H1 (cell line): ENCODE measurements at regions not wholly inside any gene's neighbourhood (a gene's known extent, or its start where the extent isn't known, plus 50 kb on each side); places are given as distances from the start of the nearest gene placed in this dataset.
A peak's percentile ranks its signal among the peaks of the same experiment; 100 is the strongest.

Source experiments
- CTCF ChIA-PET: fragments of 300-600 bp; sonication (Branson Sonifier 250); formaldehyde crosslinking; loops from one replicate; lab custom pipeline; 2021; ENCODE audit not compliant: partially characterized antibody; lab: Charles Lee
- POLR2A ChIA-PET: fragments of 300-600 bp; sonication (Branson Sonifier 250); formaldehyde crosslinking; loops from one replicate; lab custom pipeline; 2021; ENCODE audit warnings: inconsistent platforms; ENCODE audit not compliant: partially characterized antibody; lab: Charles Lee
- DNase-seq, 2 experiments: peaks; one replicate each; pipeline versions ENCODE4 v3.0.0 to v3.0.0-alpha.2; 2010 to 2022; ENCODE audit warnings: low spot score in 2 of 2, low read depth in 1 of 2, mixed read lengths in 1 of 2
- FAIRE-seq: peaks from 2 replicates; lab custom pipeline; 2011; peaks lifted over from hg19 to GRCh38; lab: Jason Lieb, UNC
- H2AFZ ChIP-seq: 2 replicates; pipeline ENCODE4 v1.8.1; 2012; ENCODE audit warnings: low read length, inconsistent platforms
- H2AK5ac ChIP-seq: 2 replicates; pipeline ENCODE4 v1.6.1; 2013; ENCODE audit warnings: low read depth, low read length
- H2BK120ac ChIP-seq: replicated peaks from 2 replicates; pipeline ENCODE3; 2013; ENCODE audit warnings: low read depth, low read length, inconsistent platforms
- H2BK12ac ChIP-seq: 2 replicates; pipeline ENCODE4 v1.6.1; 2013; ENCODE audit warnings: low read depth, low read length
- H2BK15ac ChIP-seq: 2 replicates; pipeline ENCODE4 v1.6.1; 2013; ENCODE audit warnings: low read length
- H2BK20ac ChIP-seq: 2 replicates; pipeline ENCODE4 v1.6.1; 2013; ENCODE audit warnings: low read length
- H2BK5ac ChIP-seq: 2 replicates; pipeline ENCODE4 v1.6.1; 2013; ENCODE audit warnings: low read depth, low read length
- H3K14ac ChIP-seq: 2 replicates; pipeline ENCODE4 v1.6.1; 2013; ENCODE audit warnings: inconsistent platforms; ENCODE audit not compliant: insufficient read length
- H3K18ac ChIP-seq: 2 replicates; pipeline ENCODE4 v1.6.1; 2013; ENCODE audit warnings: low read length; ENCODE audit errors: extremely low read depth
- H3K23ac ChIP-seq: 2 replicates; pipeline ENCODE4 v1.6.1; 2013; ENCODE audit warnings: inconsistent platforms; ENCODE audit not compliant: insufficient read length
- H3K23me2 ChIP-seq: 2 replicates; pipeline ENCODE4 v1.6.1; 2013; ENCODE audit warnings: low read depth, low read length
- H3K27ac ChIP-seq: 2 replicates; pipeline ENCODE4 v1.6.1; 2011; ENCODE audit warnings: low read depth, low read length, inconsistent platforms
- H3K27me3 ChIP-seq, 4 experiments: replicated peaks in 1 of 4; 1 replicate in 1 of 4; 2 replicates in 3 of 4; pipeline versions ENCODE4 v1.6.1 to v1.8.1; 2011 to 2013; ENCODE audit warnings: low read length in 3 of 4, mild to moderate bottlenecking in 3 of 4, inconsistent platforms in 2 of 4, mixed read lengths in 2 of 4, moderate library complexity in 1 of 4; ENCODE audit not compliant: control insufficient read depth in 3 of 4, insufficient read depth in 3 of 4; ENCODE audit errors: extremely low read depth in 1 of 4
- H3K36me3 ChIP-seq, 4 experiments: 2 replicates each; pipeline versions ENCODE4 v1.6.1 to v1.8.1; 2011 to 2013; ENCODE audit warnings: mild to moderate bottlenecking in 4 of 4, low read length in 3 of 4, moderate library complexity in 2 of 4, control low read depth in 1 of 4, inconsistent platforms in 1 of 4; ENCODE audit not compliant: insufficient read depth in 4 of 4, control insufficient read depth in 2 of 4
- H3K4ac ChIP-seq: replicated peaks from 2 replicates; pipeline ENCODE3; 2013; ENCODE audit warnings: low read length, low read depth, mixed read lengths, inconsistent platforms; ENCODE audit not compliant: insufficient read length
- H3K4me1 ChIP-seq, 4 experiments: replicated peaks in 1 of 4; 1 replicate in 1 of 4; 2 replicates in 3 of 4; pipeline versions ENCODE4 v1.6.1 to v1.8.1; 2011 to 2013; ENCODE audit warnings: low read length in 3 of 4, inconsistent platforms in 2 of 4, mixed read lengths in 1 of 4; ENCODE audit not compliant: insufficient read depth in 4 of 4, control insufficient read depth in 3 of 4
- H3K4me2 ChIP-seq, 2 experiments: 2 replicates each; pipeline versions ENCODE4 v1.6.1 to v1.8.1; 2011 to 2013; ENCODE audit warnings: low read depth in 2 of 2, low read length in 2 of 2, control low read depth in 1 of 2, inconsistent platforms in 1 of 2, mild to moderate bottlenecking in 1 of 2; ENCODE audit not compliant: insufficient read depth in 1 of 2
- H3K4me3 ChIP-seq, 4 experiments: fragments of 200-600, 300-600 bp in 1 of 4; sonication (generic), shearing (Covaris generic), sonication (Bioruptor Twin) in 1 of 4; 2 replicates each; pipeline versions ENCODE4 v1.5.1 to v1.8.1; 2011 to 2016; ENCODE audit warnings: low read length in 4 of 4, low read depth in 3 of 4, control low read depth in 2 of 4, inconsistent platforms in 2 of 4, mild to moderate bottlenecking in 2 of 4, mixed read lengths in 1 of 4, moderate library complexity in 1 of 4; ENCODE audit not compliant: insufficient read depth in 2 of 4; ENCODE audit errors: extremely low read depth in 1 of 4
- H3K56ac ChIP-seq: replicated peaks from 2 replicates; pipeline ENCODE3; 2013; ENCODE audit warnings: low read depth, mild to moderate bottlenecking, mixed read lengths, low read length, inconsistent platforms; ENCODE audit not compliant: insufficient read length
- H3K79me1 ChIP-seq: 2 replicates; pipeline ENCODE4 v1.6.1; 2013; ENCODE audit warnings: low read depth, low read length, control low read depth
- H3K79me2 ChIP-seq, 2 experiments: 2 replicates each; pipeline versions ENCODE4 v1.6.1 to v1.8.1; 2012 to 2013; ENCODE audit warnings: low read length in 2 of 2, mild to moderate bottlenecking in 2 of 2, inconsistent platforms in 1 of 2; ENCODE audit not compliant: insufficient read depth in 2 of 2, control insufficient read depth in 1 of 2
- H3K9ac ChIP-seq, 4 experiments: replicated peaks in 1 of 4; 1 replicate in 1 of 4; 2 replicates in 3 of 4; pipeline versions ENCODE4 v1.6.1 to v1.8.1; 2011 to 2013; ENCODE audit warnings: low read depth in 3 of 4, low read length in 3 of 4, control low read depth in 2 of 4, mild to moderate bottlenecking in 2 of 4, moderate library complexity in 2 of 4, inconsistent platforms in 1 of 4; ENCODE audit errors: extremely low read depth in 1 of 4
- H3K9me3 ChIP-seq, 2 experiments: 2 replicates each; pipeline versions ENCODE4 v1.6.1 to v1.8.1; 2012 to 2013; ENCODE audit warnings: mild to moderate bottlenecking in 2 of 2, moderate library complexity in 2 of 2, control low read depth in 1 of 2, inconsistent platforms in 1 of 2, low read depth in 1 of 2, low read length in 1 of 2, mixed read lengths in 1 of 2; ENCODE audit not compliant: insufficient read depth in 2 of 2
- H4K20me1 ChIP-seq, 2 experiments: replicated peaks in 1 of 2; 2 replicates each; pipeline versions ENCODE3 to v1.8.1; 2011 to 2013; ENCODE audit warnings: inconsistent platforms in 2 of 2, low read length in 2 of 2, mild to moderate bottlenecking in 1 of 2; ENCODE audit not compliant: insufficient read depth in 2 of 2, control insufficient read depth in 1 of 2
- H4K5ac ChIP-seq: 2 replicates; pipeline ENCODE4 v1.6.1; 2013; ENCODE audit warnings: low read length, low read depth, mixed read lengths, inconsistent platforms; ENCODE audit not compliant: insufficient read length
- H4K8ac ChIP-seq: 2 replicates; pipeline ENCODE4 v1.8.0; 2013; ENCODE audit warnings: mild to moderate bottlenecking, moderate library complexity, low read length, inconsistent platforms; ENCODE audit not compliant: insufficient read depth; ENCODE audit errors: extremely low read depth
- H4K91ac ChIP-seq: replicated peaks from 2 replicates; pipeline ENCODE3; 2013; ENCODE audit warnings: low read length, mixed read lengths, inconsistent platforms; ENCODE audit not compliant: insufficient read length
- JUN ChIP-seq: IDR thresholded peaks from 2 replicates; pipeline ENCODE4 v1.6.1; 2011; ENCODE audit warnings: low read depth, mild to moderate bottlenecking, improper control_type of control experiment, low read length
- NRF1 ChIP-seq: IDR thresholded peaks from 2 replicates; pipeline ENCODE4 v1.6.1; 2011; ENCODE audit warnings: mild to moderate bottlenecking, low read depth, low read length, improper control_type of control experiment
- WGBS, 2 experiments: shearing (Covaris generic) in 1 of 2; methylation state at CpG; one replicate each; pipeline versions ENCODE4 v1.1.6 to v1.1.7; 2013 to 2015; ENCODE audit warnings: low lambda C conversion rate in 2 of 2, mixed read lengths in 2 of 2, inconsistent platforms in 1 of 2, low coverage in 1 of 2, missing lambda C conversion rate in 1 of 2; ENCODE audit not compliant: insufficient replicate concordance in 2 of 2, insufficient coverage in 1 of 2, insufficient read length in 1 of 2; ENCODE audit errors: extremely low coverage in 1 of 2, missing lambda C conversion rate in 1 of 2; 5-methylcytosine and 5-hydroxymethylcytosine counted together

DNA sequence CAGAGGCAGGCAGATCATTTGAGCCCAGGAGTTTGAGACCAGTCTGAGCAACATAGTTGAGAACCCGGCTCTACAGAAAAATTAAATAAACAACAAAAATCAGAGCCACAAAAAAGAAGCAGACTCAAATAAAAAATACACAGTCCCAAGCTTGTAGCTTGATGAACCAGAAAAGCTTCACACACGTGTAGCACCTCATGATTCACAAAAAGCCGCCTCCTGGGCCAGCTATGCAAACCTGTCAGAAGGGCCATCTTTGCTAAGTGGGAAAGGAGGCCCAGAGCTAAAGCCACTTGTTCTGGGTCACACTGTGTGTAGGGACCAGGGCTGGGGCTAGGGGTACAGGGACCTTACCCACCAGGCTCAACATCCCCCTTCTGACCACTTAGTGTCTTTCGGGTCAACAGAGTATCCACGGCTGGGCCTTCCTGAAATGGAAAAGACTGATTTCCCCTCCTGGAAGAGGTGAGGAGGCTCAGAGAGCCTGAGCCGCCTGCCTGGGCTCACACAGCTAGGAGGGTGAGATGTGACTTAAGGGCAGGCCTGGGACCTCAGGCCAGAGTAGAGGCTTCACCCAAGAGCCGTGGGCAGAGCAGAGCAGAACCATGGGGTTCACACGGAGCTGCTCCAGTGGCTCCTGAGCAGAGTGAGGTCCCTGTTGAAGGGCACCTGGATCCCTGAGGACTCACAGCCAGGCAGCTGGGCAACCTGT, 269.6 kb downstream of the PARN start:
- Histone ChIP-seq H2BK5ac (no peak overlapping the region), H3K4me3 (no peak overlapping the region), H3K27ac (no peak overlapping the region), H3K23ac (no peak overlapping the region), H3K18ac (no peak overlapping the region), H2AK5ac (no peak overlapping the region), H2BK12ac (no peak overlapping the region), H2BK120ac (no peak overlapping the region), H4K20me1 (no peaks in the 10 kb centered on the region), H3K4me1 (peaks cover 0 to 3% (median 2%) of the 10 kb centered on the region in 4 experiments; a peak in 4 of 7 replicates), H4K91ac (no peak overlapping the region), H3K36me3 (no peaks in the 10 kb centered on the region), H3K9ac (no peak overlapping the region), H3K79me1 (no peaks in the 10 kb centered on the region), H3K56ac (no peak overlapping the region), H3K9me3 (no peaks in the 10 kb centered on the region), H3K14ac (no peak overlapping the region), H3K27me3 (no peaks in the 10 kb centered on the region), H2BK15ac (0 out of 2 replicates have a peak overlapping the region, but pooled peaks have one; percentile 19), H3K79me2 (no peaks in the 10 kb centered on the region), H3K23me2 (no peaks in the 10 kb centered on the region), H2BK20ac (no peak overlapping the region), H3K4me2 (no peak overlapping the region), H4K5ac (no peak overlapping the region), H4K8ac (no peak overlapping the region), H3K4ac (no peak overlapping the region), H2AFZ (no peak overlapping the region)
- no peak for DNase-seq
- CTCF ChIA-PET = interaction anchor here (0.7 to 2.1 kb wide), 11 partner anchors 10 to 111 kb away, joined by 3 to 8 read pairs (median 3); no protein-coding TSS in a partner anchor
- no peak for FAIRE-seq
- POLR2A ChIA-PET = interaction anchor here (0.7 to 1.0 kb wide), 2 partner anchors 30 to 274 kb away, joined by 3 to 4 read pairs; no protein-coding TSS in a partner anchor
- 89% methylated on average over 8 of the region's 8 CpGs; no CpG with 5 or more reads in 1 of the 2 experiments for WGBS, 2 experiments
- TF ChIP-seq JUN (no peak), NRF1 (no peak)
